Keratinocyte (primary cell): ENCODE measurements at regions not wholly inside any gene's neighbourhood (a gene's known extent, or its start where the extent isn't known, plus 50 kb on each side); places are given as distances from the start of the nearest gene placed in this dataset.

Source experiments
- DNase-seq: peaks from one replicate; pipeline ENCODE4 v3.0.0-alpha.2; 2011; ENCODE audit warnings: low read depth, missing footprints, low spot score
- FAIRE-seq: peaks from 2 replicates; lab custom pipeline; 2011; peaks lifted over from hg19 to GRCh38; lab: Jason Lieb, UNC
- H2AFZ ChIP-seq: 2 replicates; pipeline ENCODE4 v1.6.0; 2012; ENCODE audit warnings: low read length, control low read depth, inconsistent platforms; ENCODE audit not compliant: control insufficient read depth
- H3K27ac ChIP-seq: 2 replicates; pipeline ENCODE4 v1.5.1; 2011; ENCODE audit warnings: low read length; ENCODE audit not compliant: control insufficient read depth, insufficient read depth
- H3K27me3 ChIP-seq: 3 replicates; pipeline ENCODE4 v1.6.0; 2011; ENCODE audit warnings: low read length; ENCODE audit not compliant: control insufficient read depth, insufficient read depth; ENCODE audit errors: extremely low read depth
- H3K36me3 ChIP-seq, 2 experiments: 2 replicates in 1 of 2; 3 replicates in 1 of 2; pipeline ENCODE4 v1.5.1; 2011; ENCODE audit warnings: low read length in 2 of 2, mild to moderate bottlenecking in 1 of 2; ENCODE audit not compliant: control insufficient read depth in 2 of 2, insufficient read depth in 2 of 2; ENCODE audit errors: extremely low read depth in 1 of 2
- H3K4me1 ChIP-seq: 3 replicates; pipeline ENCODE4 v1.5.1; 2011; ENCODE audit warnings: low read length; ENCODE audit not compliant: control insufficient read depth, insufficient read depth; ENCODE audit errors: extremely low read depth
- H3K4me2 ChIP-seq: 3 replicates; pipeline ENCODE4 v1.6.0; 2011; ENCODE audit warnings: low read depth, low read length; ENCODE audit not compliant: control insufficient read depth, insufficient read depth; ENCODE audit errors: extremely low read depth
- H3K4me3 ChIP-seq, 3 experiments: fragments of 200-600 bp in 1 of 3; sonication (generic) in 1 of 3; 2 replicates in 2 of 3; 3 replicates in 1 of 3; pipeline ENCODE4 v1.5.1; 2011 to 2016; ENCODE audit warnings: low read length in 3 of 3, mild to moderate bottlenecking in 3 of 3, control low read depth in 2 of 3, inconsistent platforms in 1 of 3, low read depth in 1 of 3, mixed read lengths in 1 of 3, mixed run types in 1 of 3, moderate library complexity in 1 of 3; ENCODE audit not compliant: control insufficient read depth in 2 of 3, insufficient read depth in 2 of 3; ENCODE audit errors: extremely low read depth in 1 of 3
- H3K79me2 ChIP-seq: 2 replicates; pipeline ENCODE4 v1.6.0; 2012; ENCODE audit warnings: low read length; ENCODE audit not compliant: control insufficient read depth, insufficient read depth
- H3K9ac ChIP-seq: 3 replicates; pipeline ENCODE4 v1.6.0; 2011; ENCODE audit warnings: low read length; ENCODE audit not compliant: control insufficient read depth, insufficient read depth; ENCODE audit errors: extremely low read depth
- H3K9me1 ChIP-seq: 3 replicates; pipeline ENCODE4 v1.6.0; 2011; ENCODE audit warnings: low read length; ENCODE audit not compliant: control insufficient read depth, insufficient read depth; ENCODE audit errors: extremely low read depth
- H3K9me3 ChIP-seq: 2 replicates; pipeline ENCODE4 v1.5.1; 2012; ENCODE audit warnings: low read depth, low read length; ENCODE audit not compliant: control insufficient read depth
- H4K20me1 ChIP-seq: 3 replicates; pipeline ENCODE4 v1.6.0; 2011; ENCODE audit warnings: low read length; ENCODE audit not compliant: control insufficient read depth, insufficient read depth; ENCODE audit errors: extremely low read depth
- EZH2 ChIP-seq: IDR thresholded peaks from one replicate; pipeline ENCODE4 v1.6.1; 2012; ENCODE audit warnings: inconsistent platforms, mild to moderate bottlenecking, low read length, moderate library complexity
- dilution Hi-C: fragments of 300-500 bp; cut with MboI; formaldehyde crosslinking; loops from one replicate; pipeline ENCODE4 v1.7.0; 2020; ENCODE audit warnings: low sequenced_read_pairs; ENCODE audit not compliant: extremely low pct_ligation_motif_present
- TF ChIP-seq, protein P1 (sequence below), 3 experiments: IDR thresholded peaks in 1 of 3; conservative IDR thresholded peaks in 1 of 3; optimal IDR thresholded peaks in 1 of 3; 2 replicates in 2 of 3; 3 replicates in 1 of 3; pipeline versions ENCODE3 to v1.5.1; 2011; ENCODE audit warnings: low read length in 3 of 3, mild to moderate bottlenecking in 3 of 3, moderate library complexity in 2 of 3, control low read depth in 1 of 3, inconsistent platforms in 1 of 3; ENCODE audit not compliant: insufficient read depth in 2 of 3; ENCODE audit errors: extremely low read depth in 1 of 3

DNA sequence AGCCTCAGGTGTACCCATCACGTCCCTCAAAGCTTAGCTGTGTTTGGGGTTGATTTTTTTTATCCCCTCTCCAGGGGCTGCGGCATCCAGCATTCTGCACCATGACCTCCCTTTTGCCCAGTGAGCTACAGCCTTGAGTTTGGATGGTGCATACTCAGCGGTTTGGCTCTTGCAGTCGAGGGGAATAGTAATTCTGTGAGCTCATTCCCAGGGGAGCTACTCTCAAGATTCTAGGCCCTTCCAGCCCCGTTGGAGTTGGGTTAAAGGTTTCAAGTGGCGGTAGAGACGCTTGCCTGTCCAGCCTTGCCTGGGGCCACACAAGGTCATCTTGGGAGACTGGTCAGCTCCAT lies 102.2 kb upstream of the SPRY4 start:
- dilution Hi-C loops, result no loop called here
- Histone ChIP-seq H3K4me2 (no peak overlapping the region), H3K36me3 (no peaks in the 10 kb centered on the region), H4K20me1 (no peaks in the 10 kb centered on the region), H3K27ac (no peak overlapping the region), H3K4me3 (no peak overlapping the region), H3K9me1 (no peaks in the 10 kb centered on the region), H3K9ac (no peak overlapping the region), H3K79me2 (no peaks in the 10 kb centered on the region), H3K27me3 (no peaks in the 10 kb centered on the region), H2AFZ (no peak overlapping the region), H3K4me1 (peaks cover 9% of the 10 kb centered on the region), H3K9me3 (no peaks in the 10 kb centered on the region)
- TF ChIP-seq, protein P1, sequence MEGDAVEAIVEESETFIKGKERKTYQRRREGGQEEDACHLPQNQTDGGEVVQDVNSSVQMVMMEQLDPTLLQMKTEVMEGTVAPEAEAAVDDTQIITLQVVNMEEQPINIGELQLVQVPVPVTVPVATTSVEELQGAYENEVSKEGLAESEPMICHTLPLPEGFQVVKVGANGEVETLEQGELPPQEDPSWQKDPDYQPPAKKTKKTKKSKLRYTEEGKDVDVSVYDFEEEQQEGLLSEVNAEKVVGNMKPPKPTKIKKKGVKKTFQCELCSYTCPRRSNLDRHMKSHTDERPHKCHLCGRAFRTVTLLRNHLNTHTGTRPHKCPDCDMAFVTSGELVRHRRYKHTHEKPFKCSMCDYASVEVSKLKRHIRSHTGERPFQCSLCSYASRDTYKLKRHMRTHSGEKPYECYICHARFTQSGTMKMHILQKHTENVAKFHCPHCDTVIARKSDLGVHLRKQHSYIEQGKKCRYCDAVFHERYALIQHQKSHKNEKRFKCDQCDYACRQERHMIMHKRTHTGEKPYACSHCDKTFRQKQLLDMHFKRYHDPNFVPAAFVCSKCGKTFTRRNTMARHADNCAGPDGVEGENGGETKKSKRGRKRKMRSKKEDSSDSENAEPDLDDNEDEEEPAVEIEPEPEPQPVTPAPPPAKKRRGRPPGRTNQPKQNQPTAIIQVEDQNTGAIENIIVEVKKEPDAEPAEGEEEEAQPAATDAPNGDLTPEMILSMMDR (optimal IDR thresholded peaks at IDR 0.05 in 1 of 3, IDR thresholded peaks at IDR 0.05 in 1 of 3, conservative IDR thresholded peaks at IDR 0.05 in 1 of 3; ENCODE audit: extremely low read depth in 1 of 3, insufficient read depth in 2 of 3, low read length in 3 of 3), result no peak
- TF ChIP-seq EZH2, result no peak
- DNase-seq (no peak), FAIRE-seq (no peak)

DNA sequence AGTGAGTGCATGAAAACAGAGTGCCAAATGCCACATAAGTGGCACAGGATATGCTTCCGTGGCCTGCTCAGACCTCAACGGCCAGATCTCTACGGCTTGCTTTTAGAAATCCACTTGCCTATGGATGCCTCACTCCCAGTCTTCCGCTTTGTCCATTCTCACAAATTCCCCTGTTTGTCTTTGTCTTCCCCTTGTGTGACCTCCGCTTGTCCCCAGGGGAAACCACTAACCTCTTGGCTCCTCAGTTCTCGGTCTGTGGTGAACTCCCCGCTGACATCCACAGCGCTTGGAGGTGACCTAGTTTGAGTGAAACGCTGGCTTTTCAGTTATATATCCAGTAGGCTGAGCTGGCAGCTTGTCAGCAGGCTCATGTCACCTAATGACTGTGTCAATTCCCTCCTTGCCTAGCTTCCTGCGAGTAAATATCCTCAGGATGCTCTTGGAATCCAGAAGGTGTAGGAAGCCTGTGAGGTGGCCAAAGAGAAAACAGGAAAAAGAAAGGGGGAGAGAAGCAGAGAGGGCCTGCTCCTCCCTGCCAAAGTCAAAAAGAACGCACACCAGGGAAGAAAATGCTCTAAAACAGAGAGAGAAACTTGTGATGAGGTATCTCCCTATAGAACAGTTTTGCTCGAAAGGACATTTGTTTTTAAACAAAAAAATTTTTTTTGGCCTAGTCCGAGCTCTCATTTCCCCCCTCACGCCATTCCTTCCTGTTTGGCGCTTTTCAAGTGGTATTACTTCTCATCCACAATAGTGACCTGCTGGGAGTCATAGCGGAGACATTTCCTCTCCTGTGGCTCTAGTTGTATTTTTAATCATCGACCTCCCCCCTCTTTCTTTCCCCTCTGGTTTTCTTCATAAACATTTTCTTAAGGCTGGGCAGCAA lies 101.6 kb upstream of the SPRY4 start:
- H3K27me3 ChIP-seq, result no peaks in the 10 kb centered on the region
- dilution Hi-C loops, result no loop called here
- H3K9ac ChIP-seq, result no peak overlapping the region
- H4K20me1 ChIP-seq, result no peaks in the 10 kb centered on the region
- no peaks in the 10 kb centered on the region for H3K9me1 ChIP-seq
- DNase-seq (no peak), FAIRE-seq (no peak)
- no peaks in the 10 kb centered on the region for H3K9me3 ChIP-seq
- H3K4me3 ChIP-seq, result no peak overlapping the region
- no peaks in the 10 kb centered on the region for H3K79me2 ChIP-seq
- H3K36me3 ChIP-seq, result no peaks in the 10 kb centered on the region
- H3K27ac ChIP-seq, result no peak overlapping the region
- peaks cover 15% of the 10 kb centered on the region for H3K4me1 ChIP-seq
- TF ChIP-seq EZH2, result no peak
- TF ChIP-seq, protein P1 (optimal IDR thresholded peaks at IDR 0.05 in 1 of 3, IDR thresholded peaks at IDR 0.05 in 1 of 3, conservative IDR thresholded peaks at IDR 0.05 in 1 of 3; ENCODE audit: extremely low read depth in 1 of 3, insufficient read depth in 2 of 3, low read length in 3 of 3), result no peak
- H3K4me2 ChIP-seq, result no peak overlapping the region
- H2AFZ ChIP-seq, result no peak overlapping the region
